GM18858 (cell line): ENCODE measurements at regions not wholly inside any gene's neighbourhood (a gene's known extent, or its start where the extent isn't known, plus 50 kb on each side); places are given as distances from the start of the nearest gene placed in this dataset.

Experiments
- ATAC-seq: cut with Tn5 transposase; IDR thresholded peaks from one replicate; pipeline ENCODE4 v1.9.1; 2021; ENCODE audit not compliant: unreplicated experiment

GRCh38 chr9:120138955-120139354 lies 441.0 kb downstream of the CDK5RAP2 start:
- ATAC-seq, result no peak

- no peak for ATAC-seq
Observed at GRCh38 chr9:120137186-120137840, 442.7 kb downstream of the CDK5RAP2 start.

- no peak for ATAC-seq
Observed at GRCh38 chr9:120136696-120137095, 443.3 kb downstream of the CDK5RAP2 start.

- no peak for ATAC-seq
Observed at GRCh38 chr9:120117081-120117480, 462.9 kb downstream of the CDK5RAP2 start.

- no peak for ATAC-seq
Observed at GRCh38 chr9:120110520-120110919, 469.4 kb downstream of the CDK5RAP2 start.

- ATAC-seq, result no peak
Observed at GRCh38 chr9:120109242-120109641, 470.7 kb downstream of the CDK5RAP2 start.

GRCh38 chr9:120107138-120107537 lies 472.8 kb downstream of the CDK5RAP2 start:
- ATAC-seq, result no peak

GRCh38 chr9:120104771-120105170 lies 475.2 kb downstream of the CDK5RAP2 start:
- no peak for ATAC-seq

GRCh38 chr9:120100595-120100994 lies 479.4 kb downstream of the CDK5RAP2 start:
- no peak for ATAC-seq

- ATAC-seq, result no peak
Observed at GRCh38 chr9:120099065-120099464, 480.9 kb downstream of the CDK5RAP2 start.

GRCh38 chr9:120098584-120098983 lies 481.4 kb downstream of the CDK5RAP2 start:
- no peak for ATAC-seq

- ATAC-seq, result no peak
Observed at GRCh38 chr9:120091206-120091605, 488.8 kb downstream of the CDK5RAP2 start.

GRCh38 chr9:120080849-120081248 lies 499.1 kb downstream of the CDK5RAP2 start:
- ATAC-seq, result no peak

- ATAC-seq, result no peak
Observed at GRCh38 chr9:120078112-120078511, 501.9 kb downstream of the CDK5RAP2 start.

- no peak for ATAC-seq
Observed at GRCh38 chr9:120071760-120072159, 508.2 kb downstream of the CDK5RAP2 start.

GRCh38 chr9:120066315-120066714 lies 513.7 kb downstream of the CDK5RAP2 start:
- no peak for ATAC-seq

GRCh38 chr9:120065151-120065550 lies 514.8 kb downstream of the CDK5RAP2 start:
- no peak for ATAC-seq

GRCh38 chr9:120045011-120045410 lies 535.0 kb downstream of the CDK5RAP2 start:
- no peak for ATAC-seq

- ATAC-seq, result no peak
Observed at GRCh38 chr9:120043448-120043847, 536.5 kb downstream of the CDK5RAP2 start.

GRCh38 chr9:120040896-120041295 lies 539.1 kb downstream of the CDK5RAP2 start:
- ATAC-seq, result no peak

GRCh38 chr9:120038342-120038741 lies 541.6 kb downstream of the CDK5RAP2 start:
- ATAC-seq, result no peak

- no peak for ATAC-seq
Observed at GRCh38 chr9:120032639-120033038, 547.3 kb downstream of the CDK5RAP2 start.

GRCh38 chr9:120030847-120031246 lies 549.1 kb downstream of the CDK5RAP2 start:
- ATAC-seq, result no peak
